ENCODE measurements at regions not wholly inside any gene's neighbourhood (a gene's known extent, or its start where the extent isn't known, plus 50 kb on each side); places are given as distances from the start of the nearest gene placed in this dataset.

DNA sequence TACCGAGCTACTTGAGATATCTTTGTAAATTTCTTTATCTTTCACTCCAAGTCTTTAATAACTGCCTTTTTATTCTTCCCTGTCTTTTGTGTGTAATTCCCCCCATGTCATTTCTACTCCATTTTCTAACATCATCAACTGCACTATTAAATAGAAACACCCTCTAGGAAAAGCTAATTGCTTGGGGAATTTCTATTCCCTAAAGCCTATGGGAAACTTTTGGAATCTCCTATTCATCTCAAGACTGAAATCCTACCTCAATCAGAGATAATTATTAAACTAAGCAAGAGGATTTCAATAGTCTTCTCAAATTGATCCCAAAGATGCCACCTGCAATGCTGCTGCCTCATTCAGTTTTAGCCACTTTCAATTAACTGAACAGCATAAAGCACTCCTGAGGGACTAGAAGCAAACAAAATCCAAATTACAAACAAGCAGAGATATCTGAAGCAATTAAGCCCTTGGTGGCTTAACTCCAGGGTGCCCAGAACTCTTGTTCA is 598.7 kb downstream of the IGSF11 start:
- no peak for DNase-seq
- in situ Hi-C loops (cut with MboI; ENCODE audit: low pct_unique_long_range_greater_than_20kb, low sequenced_read_pairs) = no loop called here

DNA sequence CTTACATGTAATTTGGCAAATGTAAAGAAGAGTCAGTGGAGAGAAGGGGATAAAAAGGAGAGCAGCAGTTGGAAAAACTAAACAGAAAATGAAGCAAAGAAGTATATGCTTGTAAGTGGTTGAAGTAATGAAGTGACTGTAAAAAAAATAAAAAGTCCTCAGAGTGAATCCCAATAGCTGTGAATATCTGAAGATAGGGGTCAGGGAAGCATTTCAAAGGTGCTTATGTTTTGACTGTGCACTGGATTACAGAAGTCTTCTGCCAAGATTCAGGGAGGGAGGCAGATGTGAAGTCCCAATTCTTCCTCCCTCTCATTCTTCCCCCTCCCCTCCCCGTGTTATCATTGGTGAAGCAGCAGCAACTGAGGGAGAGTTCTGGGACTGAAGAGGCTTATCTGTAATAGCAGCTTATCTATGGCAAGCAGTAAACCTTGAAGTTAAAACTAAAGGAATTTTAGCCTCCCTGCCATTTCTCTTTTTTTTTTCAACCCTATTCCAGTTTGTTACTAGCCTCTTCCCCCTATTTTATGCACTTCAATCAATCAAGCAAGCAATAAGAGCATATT is 597.9 kb downstream of the IGSF11 start:
- DNase-seq = no peak
- in situ Hi-C loops (cut with MboI; ENCODE audit: low pct_unique_long_range_greater_than_20kb, low sequenced_read_pairs) = no loop called here

DNA sequence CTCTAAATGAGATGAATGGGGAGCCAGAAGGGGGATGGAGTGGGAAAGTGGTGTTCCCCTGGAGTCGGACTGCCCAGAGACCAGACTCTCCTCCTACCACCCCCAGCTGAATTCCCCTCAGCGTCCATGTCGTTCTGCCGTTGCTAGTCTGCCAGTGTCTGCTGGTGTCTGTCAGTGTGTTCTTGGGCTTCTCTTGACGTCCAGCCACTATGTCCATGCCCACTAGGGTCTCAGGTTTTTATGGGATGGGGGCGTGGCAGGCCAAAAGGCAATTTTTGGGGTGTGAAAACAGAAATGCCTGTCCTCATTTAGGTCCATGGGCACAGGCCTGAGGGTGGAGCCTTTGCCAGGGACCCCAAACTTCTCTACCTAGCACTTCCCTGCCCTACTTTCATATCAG is 589.6 kb downstream of the IGSF11 start:
- in situ Hi-C loops (cut with MboI; ENCODE audit: low pct_unique_long_range_greater_than_20kb, low sequenced_read_pairs) = no loop called here
- no peak for DNase-seq

DNA sequence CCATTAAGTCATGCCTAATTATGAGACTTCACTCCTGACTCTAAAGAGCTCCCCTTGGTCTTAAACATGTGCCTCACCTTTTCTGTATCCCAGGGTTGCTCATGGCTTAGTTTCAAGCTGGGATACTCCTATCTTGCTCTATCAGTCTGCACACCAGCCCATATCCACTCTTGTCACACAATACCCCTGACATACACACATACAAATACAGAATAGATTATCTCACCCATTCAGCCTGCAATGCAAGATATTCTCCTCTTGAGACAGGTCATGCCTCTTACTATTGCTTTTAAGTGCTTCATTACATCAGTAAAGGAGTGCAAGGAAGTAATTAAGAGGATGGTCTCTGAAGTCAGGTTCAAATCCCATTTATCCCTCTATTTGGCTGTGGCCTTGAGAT is 587.3 kb downstream of the IGSF11 start:
- DNase-seq = no peak
- in situ Hi-C loops (cut with MboI; ENCODE audit: low pct_unique_long_range_greater_than_20kb, low sequenced_read_pairs) = no loop called here

DNA sequence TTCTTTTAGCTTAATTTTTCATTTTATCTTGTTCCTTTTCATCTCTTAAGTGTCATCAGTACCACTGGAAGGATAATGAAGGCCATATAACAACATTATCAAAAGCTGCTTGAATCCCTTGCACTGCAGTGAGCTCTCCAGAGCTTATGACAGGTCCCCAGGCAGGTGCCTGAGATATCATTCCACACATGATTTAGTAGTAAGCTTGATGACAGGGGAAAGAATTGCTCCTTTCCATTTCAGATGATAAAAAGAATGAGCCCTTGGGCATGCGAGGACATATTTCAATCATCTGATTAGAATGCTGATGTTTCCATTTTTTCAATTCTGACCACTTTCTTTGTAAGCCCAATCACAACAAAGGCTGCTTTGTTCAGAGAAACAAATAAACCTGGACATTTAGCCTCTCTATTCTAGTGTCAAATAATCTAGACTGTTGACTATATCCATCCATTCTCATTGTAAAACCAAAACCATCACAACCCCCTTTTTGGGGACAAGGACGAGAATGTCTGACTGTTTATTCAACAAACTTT is 567.8 kb downstream of the IGSF11 start:
- in situ Hi-C loops (cut with MboI; ENCODE audit: low pct_unique_long_range_greater_than_20kb, low sequenced_read_pairs) = no loop called here
- no peak for DNase-seq

DNA sequence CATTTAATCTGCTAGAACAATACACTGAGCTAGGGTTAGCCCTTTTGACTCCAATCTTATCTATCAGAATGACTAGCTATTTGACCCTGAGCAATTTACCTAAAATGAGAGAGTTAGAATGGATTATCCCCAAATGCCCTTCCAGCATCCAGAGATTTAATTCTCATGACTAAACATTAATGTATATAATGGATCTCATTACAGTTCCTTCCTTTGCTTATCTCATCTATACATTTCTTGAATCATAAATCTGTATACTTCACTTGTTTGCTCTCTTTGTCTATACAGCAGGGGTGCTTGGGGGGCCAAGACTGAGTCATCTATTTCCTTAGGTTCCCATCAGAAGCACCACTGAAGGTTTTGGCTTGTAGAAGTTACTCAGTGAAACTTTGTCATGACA is 565.8 kb downstream of the IGSF11 start:
- in situ Hi-C loops (cut with MboI; ENCODE audit: low pct_unique_long_range_greater_than_20kb, low sequenced_read_pairs) = no loop called here
- no peak for DNase-seq

DNA sequence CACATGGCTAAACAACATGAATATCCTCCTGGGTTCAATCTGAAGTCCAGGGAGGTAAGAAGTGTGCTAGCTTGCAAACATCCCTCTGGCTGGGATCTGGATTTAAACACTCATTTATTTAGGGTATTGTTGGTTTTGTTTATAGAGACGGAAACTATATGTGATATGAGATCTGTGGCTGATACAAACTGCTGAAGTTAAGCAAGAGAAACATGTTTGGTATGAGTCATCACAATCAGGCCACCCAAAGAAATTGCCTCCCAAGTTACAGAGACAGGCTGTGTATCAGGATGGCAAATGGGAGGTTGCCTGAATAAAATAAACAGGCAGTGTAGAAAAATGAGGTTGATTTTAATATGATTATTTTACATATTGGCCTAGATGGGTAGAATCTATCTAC is 562.1 kb downstream of the IGSF11 start:
- DNase-seq = no peak
- in situ Hi-C loops (cut with MboI; ENCODE audit: low pct_unique_long_range_greater_than_20kb, low sequenced_read_pairs) = no loop called here

DNA sequence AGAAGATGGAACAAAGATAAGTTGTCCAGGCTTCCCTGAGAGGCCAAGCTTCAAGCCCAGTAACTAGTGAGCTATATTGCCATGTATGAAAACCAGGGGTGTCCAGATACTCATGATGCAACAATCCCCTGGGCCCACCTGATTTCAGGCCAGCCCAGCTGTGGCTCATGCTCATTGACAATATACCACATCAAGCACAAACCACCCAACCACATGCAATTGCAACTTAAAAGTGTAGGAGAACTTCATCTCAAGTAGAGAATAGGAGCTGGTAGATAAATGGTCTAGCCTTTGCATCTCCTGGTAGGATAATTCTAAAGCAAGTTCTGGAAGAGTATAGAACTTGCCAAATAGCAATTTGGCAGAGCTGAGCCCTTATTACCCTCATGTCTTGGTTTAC is 561.3 kb downstream of the IGSF11 start:
- in situ Hi-C loops (cut with MboI; ENCODE audit: low pct_unique_long_range_greater_than_20kb, low sequenced_read_pairs) = no loop called here
- DNase-seq = no peak

DNA sequence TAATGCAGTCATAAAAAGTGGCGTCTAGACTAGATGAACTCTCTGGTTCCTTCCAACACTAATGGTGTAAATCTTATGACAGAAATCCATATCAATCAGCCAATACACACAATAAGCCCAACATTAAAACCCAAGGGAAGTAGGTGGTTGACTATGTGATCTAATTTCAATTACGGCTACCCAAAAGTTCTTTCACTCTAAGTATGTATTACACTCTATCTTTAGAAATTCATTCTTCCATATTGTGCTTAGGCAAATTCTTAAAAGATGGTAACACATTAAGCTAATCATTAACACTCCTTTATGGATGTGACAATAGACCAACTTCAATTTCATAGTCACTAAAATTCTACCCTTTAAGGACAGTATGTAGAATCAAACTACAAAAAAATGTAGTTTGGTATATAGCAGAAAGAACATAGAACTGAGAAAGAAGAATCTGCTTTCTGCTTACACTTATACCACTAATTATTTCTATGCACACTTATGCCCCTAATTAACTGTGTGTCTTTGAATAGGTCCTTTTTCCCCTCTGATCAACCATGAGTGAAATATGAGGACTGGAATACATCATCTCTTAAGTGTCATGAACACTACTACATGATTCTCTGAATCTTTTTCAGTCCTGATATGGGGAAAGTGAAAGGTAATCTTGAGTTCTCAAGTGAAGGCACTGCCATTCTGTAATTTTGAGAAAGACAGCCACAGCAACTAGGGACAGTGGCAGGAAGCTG is 557.6 kb downstream of the IGSF11 start:
- in situ Hi-C loops (cut with MboI; ENCODE audit: low pct_unique_long_range_greater_than_20kb, low sequenced_read_pairs) = no loop called here
- no peak for DNase-seq

DNA sequence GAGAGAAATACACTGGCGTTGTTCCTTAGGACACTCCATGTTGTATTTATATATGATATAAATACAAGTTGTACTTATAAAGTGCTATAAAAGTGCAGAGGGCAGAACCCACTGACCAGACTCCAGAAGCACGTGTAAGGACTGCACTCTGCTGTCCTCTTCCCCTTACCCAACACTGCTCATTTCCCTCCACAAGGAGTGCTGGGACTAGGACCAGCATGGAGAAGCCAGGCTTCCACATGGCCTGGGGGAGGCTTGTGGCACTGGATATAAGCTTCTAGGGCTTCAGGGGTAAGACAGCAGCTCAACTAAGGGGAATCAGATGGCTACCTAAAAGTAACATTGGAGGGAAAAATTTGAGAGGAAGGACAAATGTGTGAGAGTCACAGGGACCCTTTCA is 556.9 kb downstream of the IGSF11 start:
- in situ Hi-C loops (cut with MboI; ENCODE audit: low pct_unique_long_range_greater_than_20kb, low sequenced_read_pairs) = no loop called here
- no peak for DNase-seq

DNA sequence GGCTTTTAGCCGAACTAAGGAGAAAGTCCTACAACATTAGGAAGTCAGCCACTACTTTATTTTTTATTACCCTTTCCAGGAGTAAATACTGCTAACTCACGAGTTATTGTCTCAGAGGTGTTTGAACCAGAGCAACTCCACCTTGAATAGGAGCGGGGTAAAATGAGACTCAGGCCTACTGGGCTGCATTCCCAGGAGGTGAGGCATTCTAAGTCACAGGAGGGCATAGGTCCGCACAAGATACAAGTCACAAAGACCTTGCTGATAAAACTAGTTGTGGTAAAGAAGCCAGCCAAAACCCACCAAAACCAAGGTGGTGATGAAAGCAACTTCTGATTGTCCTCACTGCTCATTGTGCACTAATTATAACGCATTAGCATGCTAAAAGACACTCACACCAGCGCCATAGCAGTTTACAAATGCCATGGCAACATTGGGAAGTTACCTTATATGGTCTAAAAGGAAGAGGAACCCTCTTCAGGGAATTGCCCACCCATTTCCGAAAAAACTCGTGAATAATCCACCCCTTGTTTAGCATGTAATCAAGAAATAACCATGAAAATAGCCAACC is 555.9 kb downstream of the IGSF11 start:
- DNase-seq = no peak
- in situ Hi-C loops (cut with MboI; ENCODE audit: low pct_unique_long_range_greater_than_20kb, low sequenced_read_pairs) = no loop called here

DNA sequence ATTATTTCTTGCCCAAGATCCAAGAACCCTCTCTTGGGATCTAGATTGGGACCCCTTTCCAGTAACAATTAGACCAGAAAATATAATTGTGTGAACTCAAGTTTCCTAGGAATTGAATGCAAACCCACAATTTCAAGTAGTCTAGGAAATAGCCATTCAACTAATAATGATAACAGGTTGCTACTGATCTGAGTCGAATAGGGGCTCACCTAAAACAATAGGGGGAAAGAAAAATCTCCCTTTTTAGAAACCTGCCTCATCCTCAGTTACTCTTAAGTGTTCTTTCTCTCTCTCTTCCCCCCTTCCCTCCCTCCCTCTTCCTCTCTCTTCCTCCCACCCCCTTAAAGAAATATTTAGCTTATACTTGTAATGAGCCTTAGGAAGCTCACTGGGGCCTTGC is 555.3 kb downstream of the IGSF11 start:
- no peak for DNase-seq
- in situ Hi-C loops (cut with MboI; ENCODE audit: low pct_unique_long_range_greater_than_20kb, low sequenced_read_pairs) = no loop called here

DNA sequence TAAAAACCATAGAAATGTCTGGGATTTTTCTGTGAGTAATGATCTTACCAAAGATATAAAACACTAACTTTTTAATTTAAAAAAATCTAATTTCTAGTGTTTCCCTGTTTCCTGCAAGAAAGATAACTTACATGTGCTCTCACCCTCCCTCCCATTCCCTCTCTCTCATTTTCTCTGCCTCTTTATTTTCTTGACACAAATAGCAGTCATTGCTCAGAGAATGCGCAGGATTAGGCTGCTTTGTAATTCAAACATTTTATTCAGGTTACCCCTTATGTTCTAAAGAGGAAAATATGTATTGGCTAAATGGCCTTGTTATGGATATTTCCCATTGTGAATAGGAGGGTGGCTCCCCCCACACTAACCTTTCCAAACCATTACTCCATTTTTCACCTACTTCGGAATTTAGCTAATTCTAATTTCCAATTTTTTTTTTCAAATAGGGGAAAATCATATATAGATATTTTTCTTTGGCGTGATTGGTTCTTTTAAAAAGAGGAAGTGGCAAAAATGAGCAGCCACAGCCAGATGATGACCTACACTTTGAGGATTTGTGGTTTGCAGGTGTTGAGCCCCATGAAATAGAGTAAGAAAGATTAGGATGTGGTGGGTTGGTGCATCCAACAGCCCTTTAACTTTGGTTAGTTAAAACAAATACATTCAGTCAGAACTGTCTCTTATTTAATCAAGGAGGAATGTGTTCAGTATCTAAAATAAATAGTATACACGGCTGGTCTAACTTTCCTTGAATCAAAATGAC is 554.4 kb downstream of the IGSF11 start:
- in situ Hi-C loops (cut with MboI; ENCODE audit: low pct_unique_long_range_greater_than_20kb, low sequenced_read_pairs) = no loop called here
- peak; percentile 7 for DNase-seq

DNA sequence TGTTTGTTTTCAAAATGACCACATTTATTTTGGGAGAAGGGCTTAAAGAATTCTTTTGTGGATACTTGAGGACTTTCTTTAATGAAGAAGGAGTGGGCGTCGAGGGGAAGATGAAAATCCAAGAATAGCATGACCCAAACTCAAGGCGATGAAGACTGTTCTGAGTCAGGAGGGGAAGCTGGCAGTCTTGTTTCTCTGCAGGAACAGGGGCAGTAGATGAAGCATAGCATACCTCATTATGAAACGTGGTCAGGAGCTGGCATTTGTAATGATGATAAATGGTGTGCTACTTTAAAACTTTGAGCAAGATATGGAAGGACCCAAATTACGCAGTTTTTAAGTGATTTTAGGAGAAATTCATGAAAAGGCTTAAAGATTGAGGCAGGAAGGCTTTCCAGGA is 549.0 kb downstream of the IGSF11 start:
- no peak for DNase-seq
- in situ Hi-C loops (cut with MboI; ENCODE audit: low pct_unique_long_range_greater_than_20kb, low sequenced_read_pairs) = no loop called here

DNA sequence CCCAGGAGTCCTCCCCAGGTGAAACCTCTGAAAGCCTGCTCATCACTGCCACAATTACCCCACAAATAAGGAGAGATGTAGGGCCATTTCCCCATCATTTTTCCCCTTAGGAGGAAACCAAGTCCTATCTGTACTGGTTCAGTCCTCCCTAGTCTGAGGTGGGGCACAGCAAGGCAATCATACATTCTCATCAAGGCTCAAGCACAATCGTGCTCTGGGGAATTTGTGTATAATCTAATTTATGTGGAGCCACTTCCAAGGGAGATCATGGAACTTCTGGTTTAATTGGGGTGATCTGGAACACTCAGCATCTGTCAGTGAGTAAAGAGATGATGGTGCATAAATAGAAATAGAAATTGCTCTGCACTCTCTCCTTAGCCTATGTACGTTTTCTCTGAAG is 546.9 kb downstream of the IGSF11 start:
- in situ Hi-C loops (cut with MboI; ENCODE audit: low pct_unique_long_range_greater_than_20kb, low sequenced_read_pairs) = no loop called here

DNA sequence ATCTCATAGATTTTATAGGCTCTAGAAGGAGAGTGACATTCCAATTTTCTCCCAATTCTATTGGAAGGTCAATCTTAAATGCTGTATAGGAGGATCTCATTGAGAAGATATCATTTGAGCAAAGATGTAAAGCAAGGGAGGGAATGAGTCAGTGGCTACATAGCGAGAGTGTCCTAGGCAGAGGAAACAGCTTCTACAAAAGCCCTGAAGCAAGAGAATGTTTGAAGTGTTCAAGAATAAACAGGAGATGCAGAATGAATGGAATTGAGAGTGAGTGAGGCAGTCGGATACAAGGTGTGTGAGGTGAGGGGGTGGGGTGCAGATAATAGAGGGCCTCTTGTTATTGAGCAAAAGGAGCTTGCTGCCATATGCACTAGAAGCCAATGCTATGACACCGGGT is 545.9 kb downstream of the IGSF11 start:
- in situ Hi-C loops (cut with MboI; ENCODE audit: low pct_unique_long_range_greater_than_20kb, low sequenced_read_pairs) = no loop called here
- DNase-seq = no peak

More for the DNA sequence above, 546.9 kb downstream of the IGSF11 start:
- no peak for DNase-seq

DNA sequence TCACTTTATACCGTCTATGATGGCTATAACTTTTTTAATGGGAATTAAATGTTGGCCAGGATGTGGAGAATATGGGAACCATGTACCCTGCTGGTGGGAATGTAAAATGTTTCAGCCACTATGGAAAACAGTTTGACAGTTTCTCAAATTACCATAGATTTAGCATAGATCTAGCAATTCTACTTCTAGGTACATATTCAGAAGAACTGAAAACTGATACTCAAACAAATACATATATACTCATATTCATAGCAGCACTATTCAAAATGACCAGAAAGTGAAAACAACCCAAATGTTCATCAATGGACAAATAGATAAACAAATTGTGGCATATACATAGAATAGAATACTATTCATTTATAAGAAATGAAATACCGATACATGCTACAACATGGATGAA is 539.4 kb downstream of the IGSF11 start:
- in situ Hi-C loops (cut with MboI; ENCODE audit: low pct_unique_long_range_greater_than_20kb, low sequenced_read_pairs) = no loop called here
- no peak for DNase-seq

DNA sequence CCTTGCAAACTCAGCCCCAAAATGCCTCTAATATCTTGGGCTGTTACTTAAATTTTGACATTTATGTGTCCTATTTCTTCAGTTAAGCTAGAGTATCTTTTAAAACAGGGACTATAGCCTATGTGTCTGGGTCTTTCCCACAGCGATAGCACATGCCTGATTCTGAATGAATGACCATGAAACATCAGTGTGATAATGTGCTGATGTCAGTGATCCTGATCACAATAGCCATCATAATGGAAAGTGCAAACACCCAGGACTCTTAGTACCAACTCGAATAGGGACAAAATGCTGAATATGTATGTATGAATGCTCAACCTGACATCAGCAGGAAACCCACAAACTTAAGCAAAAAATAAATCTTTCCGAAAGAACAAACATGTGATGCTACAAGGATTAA is 537.4 kb downstream of the IGSF11 start:
- in situ Hi-C loops (cut with MboI; ENCODE audit: low pct_unique_long_range_greater_than_20kb, low sequenced_read_pairs) = no loop called here
- DNase-seq = no peak

DNA sequence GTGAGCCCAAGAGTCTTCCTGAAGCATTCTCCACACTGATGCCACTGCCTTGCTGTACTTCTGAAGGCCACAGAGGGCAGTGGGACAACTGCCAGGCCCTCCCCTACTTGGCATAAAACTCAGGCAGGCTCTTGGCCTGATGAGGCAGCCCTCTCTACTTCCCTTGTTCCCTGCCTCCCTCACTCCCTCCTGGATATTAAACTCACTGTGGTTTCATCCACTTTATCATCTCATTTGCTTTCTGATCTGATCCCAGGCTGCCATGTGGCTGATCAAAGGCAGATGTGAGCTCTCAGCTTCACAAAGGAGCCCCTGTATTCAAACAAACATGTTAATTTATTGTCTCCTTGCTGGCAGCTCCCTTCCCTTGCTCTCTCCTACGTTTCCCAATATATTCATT is 533.5 kb downstream of the IGSF11 start:
- in situ Hi-C loops (cut with MboI; ENCODE audit: low pct_unique_long_range_greater_than_20kb, low sequenced_read_pairs) = no loop called here
- no peak for DNase-seq

DNA sequence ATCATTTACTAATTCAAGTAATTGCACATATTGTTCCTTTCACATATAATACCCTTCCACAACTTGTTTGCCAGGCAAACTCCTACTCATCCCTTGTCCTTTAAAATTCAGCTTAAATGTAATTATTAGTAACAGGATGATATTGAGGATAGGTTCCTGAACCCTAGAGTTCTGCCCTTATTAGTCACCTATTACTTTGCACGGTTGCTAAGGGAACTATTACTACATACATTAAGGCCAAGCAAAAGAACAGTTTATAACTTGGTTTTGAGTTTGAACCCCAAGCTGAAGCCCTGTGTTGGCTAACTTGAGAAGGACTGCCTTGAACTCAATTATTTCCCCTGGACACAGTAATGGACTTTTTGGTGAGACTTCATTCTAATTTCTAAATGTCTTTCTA is 529.7 kb downstream of the IGSF11 start:
- no peak for DNase-seq
- in situ Hi-C loops (cut with MboI; ENCODE audit: low pct_unique_long_range_greater_than_20kb, low sequenced_read_pairs) = no loop called here

Data from KBM-7 (cell line).